GM12891 (cell line): ENCODE measurements at regions not wholly inside any gene's neighbourhood (a gene's known extent, or its start where the extent isn't known, plus 50 kb on each side); places are given as distances from the start of the nearest gene placed in this dataset.

Experiments used
- POLR2A ChIP-seq: IDR thresholded peaks from 2 replicates; pipeline ENCODE4 v1.6.1; 2011; ENCODE audit warnings: low read depth, low read length, control low read depth
- POLR2AphosphoS5 ChIP-seq: IDR thresholded peaks from 2 replicates; pipeline ENCODE4 v1.6.1; 2011; ENCODE audit warnings: low read depth, low read length, control low read depth

- no peak for TF ChIP-seq POLR2A
- no peak for TF ChIP-seq POLR2AphosphoS5
Observed at GRCh38 chr2:184187421-184187971, 410.8 kb upstream of the ZNF804A start.
